BLaER1 treated with 17β-estradiol and CSF1 and Interleukin-3, amounts not matched to agents 10 nM and 100 nM (cell line): ENCODE measurements at regions not wholly inside any gene's neighbourhood (a gene's known extent, or its start where the extent isn't known, plus 50 kb on each side); places are given as distances from the start of the nearest gene placed in this dataset.

Experiments
- H3K27ac ChIP-seq, 11 experiments: shearing (Covaris generic); formaldehyde crosslinking; 2 replicates each; pipeline ENCODE4 v1.8.1; 2022
- H3K27me3 ChIP-seq, 11 experiments: shearing (Covaris generic); formaldehyde crosslinking; 2 replicates each; pipeline ENCODE4 v1.8.1; 2022
- H3K36me3 ChIP-seq, 11 experiments: shearing (Covaris generic); formaldehyde crosslinking; 2 replicates each; pipeline ENCODE4 v1.8.1; 2022
- H3K4me1 ChIP-seq, 10 experiments: shearing (Covaris generic); formaldehyde crosslinking; 2 replicates each; pipeline ENCODE4 v1.8.1; 2022
- H3K4me2 ChIP-seq, 11 experiments: shearing (Covaris generic); formaldehyde crosslinking; 2 replicates each; pipeline ENCODE4 v1.8.1; 2022
- H3K4me3 ChIP-seq, 10 experiments: shearing (Covaris generic); formaldehyde crosslinking; 2 replicates each; pipeline ENCODE4 v1.8.1; 2022
- H3K9ac ChIP-seq, 11 experiments: shearing (Covaris generic); formaldehyde crosslinking; 2 replicates each; pipeline ENCODE4 v1.8.1; 2022
- H3K9me3 ChIP-seq, 11 experiments: shearing (Covaris generic); formaldehyde crosslinking; replicated peaks in 1 of 11; 2 replicates each; pipeline ENCODE4 v1.8.1; 2022
- H4K20me1 ChIP-seq, 11 experiments: shearing (Covaris generic); formaldehyde crosslinking; 2 replicates each; pipeline ENCODE4 v1.8.1; 2022
- Cebpa-rat ChIP-seq, 11 experiments: shearing (Covaris generic); IDR thresholded peaks; 2 replicates each; pipeline ENCODE4 v1.8.1; 2022

- Histone ChIP-seq H3K4me2 (no peak overlapping the region), H3K27me3 (no peaks in the 10 kb centered on the region), H3K4me3 (no peak overlapping the region), H3K9ac (no peak overlapping the region), H3K27ac (no peak overlapping the region), H3K9me3 (no peaks in the 10 kb centered on the region), H4K20me1 (no peaks in the 10 kb centered on the region), H3K4me1 (no peaks in the 10 kb centered on the region), H3K36me3 (no peaks in the 10 kb centered on the region)
- TF ChIP-seq Cebpa-rat (IDR thresholded peaks at IDR 0.05) = peak in 3 of 11 experiments; percentile 29 to 52 (median 31); a peak in 3 of 22 replicates
These were observed 355.7 kb upstream of the AKR1E2 start for GRCh38 chr10:4470231-4470835.

- TF ChIP-seq Cebpa-rat (IDR thresholded peaks at IDR 0.05) = no peak
- H3K27me3 ChIP-seq = no peaks in the 10 kb centered on the region
- no peaks in the 10 kb centered on the region for H4K20me1 ChIP-seq
- H3K4me2 ChIP-seq = no peak overlapping the region
- H3K4me1 ChIP-seq = no peaks in the 10 kb centered on the region
- H3K9ac ChIP-seq = no peak overlapping the region
- no peak overlapping the region for H3K4me3 ChIP-seq
- no peaks in the 10 kb centered on the region; a peak in 1 of 22 replicates for H3K9me3 ChIP-seq
- H3K36me3 ChIP-seq = no peaks in the 10 kb centered on the region
- H3K27ac ChIP-seq = no peak overlapping the region
These were observed 358.5 kb upstream of the AKR1E2 start for GRCh38 chr10:4467481-4467880.

DNA sequence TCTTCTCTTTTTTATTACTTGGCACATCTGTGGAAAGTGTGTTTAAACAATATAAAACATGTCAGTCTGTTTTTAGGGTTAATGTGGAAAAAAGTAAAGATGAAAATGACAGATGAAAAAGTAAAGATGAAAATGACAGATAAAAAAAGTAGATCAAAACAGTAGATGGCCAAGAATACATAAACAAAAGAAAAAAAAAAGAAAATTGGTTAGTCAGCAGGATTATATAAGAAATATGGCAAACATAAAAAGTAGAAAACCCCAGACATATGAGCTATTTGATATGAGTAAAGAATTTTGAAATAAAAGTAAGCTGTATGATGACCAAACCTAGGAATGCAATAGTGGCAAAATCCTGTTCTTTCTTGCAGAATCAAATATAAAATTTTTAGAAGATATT, 365.7 kb upstream of the AKR1E2 start:
- H3K4me3 ChIP-seq = no peak overlapping the region

DNA sequence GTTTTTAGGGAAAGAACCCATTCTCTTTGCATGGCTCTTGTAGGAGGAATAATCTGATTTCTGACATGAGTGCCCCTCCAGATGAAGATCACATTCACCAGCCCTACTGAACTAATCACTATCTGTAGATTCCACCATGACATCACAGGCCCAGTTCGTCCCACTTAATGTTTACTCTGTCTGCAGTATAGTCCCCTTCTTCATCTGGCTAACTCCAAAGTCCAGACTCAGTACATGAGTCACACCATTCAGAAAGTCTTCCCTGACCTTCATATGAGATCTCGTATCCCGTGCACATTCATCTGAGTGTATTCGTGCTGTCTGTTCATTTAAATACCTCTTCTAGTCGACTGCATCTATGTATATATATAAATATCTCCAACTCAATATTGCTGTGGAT, 366.5 kb upstream of the AKR1E2 start:
- no peaks in the 10 kb centered on the region; a peak in 1 of 22 replicates for H3K9me3 ChIP-seq
- H3K9ac ChIP-seq = no peak overlapping the region
- H3K4me3 ChIP-seq = no peak overlapping the region
- no peaks in the 10 kb centered on the region; a peak in 1 of 22 replicates for H3K27me3 ChIP-seq
- H3K27ac ChIP-seq = no peak overlapping the region
- no peaks in the 10 kb centered on the region for H3K36me3 ChIP-seq
- H3K4me1 ChIP-seq = no peaks in the 10 kb centered on the region
- no peaks in the 10 kb centered on the region for H4K20me1 ChIP-seq
- H3K4me2 ChIP-seq = no peak overlapping the region
- TF ChIP-seq Cebpa-rat (IDR thresholded peaks at IDR 0.05) = no peak

More for the DNA sequence above, 365.7 kb upstream of the AKR1E2 start:
- no peaks in the 10 kb centered on the region for H3K4me1 ChIP-seq
- no peaks in the 10 kb centered on the region for H3K36me3 ChIP-seq
- H3K4me2 ChIP-seq = no peak overlapping the region
- no peaks in the 10 kb centered on the region; a peak in 1 of 22 replicates for H3K9me3 ChIP-seq
- no peak overlapping the region for H3K9ac ChIP-seq
- H4K20me1 ChIP-seq = no peaks in the 10 kb centered on the region
- H3K27me3 ChIP-seq = no peaks in the 10 kb centered on the region; a peak in 1 of 22 replicates
- no peak overlapping the region for H3K27ac ChIP-seq
- TF ChIP-seq Cebpa-rat (IDR thresholded peaks at IDR 0.05) = no peak

DNA sequence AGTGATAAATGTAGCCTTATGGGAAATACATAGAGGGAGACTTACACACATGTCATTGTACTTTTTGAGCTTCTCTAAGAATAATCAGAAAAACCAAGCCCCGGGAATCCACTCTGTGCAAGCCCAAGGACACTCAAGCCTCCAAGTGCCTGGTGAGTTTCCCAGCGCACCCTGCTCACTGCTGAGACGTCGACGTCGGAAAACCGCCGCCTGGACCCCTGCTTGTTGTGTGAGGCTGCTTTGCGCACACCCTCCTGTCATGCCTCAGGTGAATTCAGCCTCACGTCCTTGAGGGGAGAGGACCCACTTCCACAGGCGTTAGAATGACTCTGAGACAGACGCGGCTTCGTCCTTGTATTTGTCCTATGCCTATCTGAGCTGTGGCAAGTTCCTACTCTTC, 368.4 kb upstream of the AKR1E2 start:
- Histone ChIP-seq H3K4me2 (no peak overlapping the region), H3K9ac (no peak overlapping the region), H3K9me3 (no peaks in the 10 kb centered on the region; a peak in 1 of 22 replicates), H3K4me1 (no peaks in the 10 kb centered on the region), H4K20me1 (no peaks in the 10 kb centered on the region), H3K27me3 (no peaks in the 10 kb centered on the region; a peak in 1 of 22 replicates), H3K36me3 (no peaks in the 10 kb centered on the region), H3K4me3 (no peak overlapping the region), H3K27ac (no peak overlapping the region)
- no peak for TF ChIP-seq Cebpa-rat (IDR thresholded peaks at IDR 0.05)

DNA sequence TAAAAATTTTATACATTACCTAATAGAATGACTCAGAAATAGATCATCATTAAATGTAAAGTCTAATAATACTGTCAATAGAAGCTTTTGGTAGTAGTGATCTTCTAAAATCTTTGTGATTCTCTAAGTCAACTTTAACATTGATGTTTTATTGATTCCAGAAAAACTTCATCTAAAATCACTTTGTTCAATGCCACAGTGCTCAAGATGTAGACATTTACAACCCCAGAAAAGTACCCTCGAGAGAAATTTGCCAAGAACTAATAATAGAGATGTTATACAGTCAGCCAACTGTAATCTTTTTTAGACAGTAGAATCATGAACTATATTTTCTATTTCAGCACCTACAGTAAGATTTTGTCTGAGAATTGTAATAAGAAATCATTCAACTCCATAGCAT, 369.2 kb upstream of the AKR1E2 start:
- H3K4me2 ChIP-seq = no peak overlapping the region
- no peaks in the 10 kb centered on the region; a peak in 1 of 22 replicates for H3K27me3 ChIP-seq
- no peaks in the 10 kb centered on the region; a peak in 1 of 20 replicates for H3K4me1 ChIP-seq
- no peaks in the 10 kb centered on the region for H3K9me3 ChIP-seq
- H3K9ac ChIP-seq = no peak overlapping the region
- no peak for TF ChIP-seq Cebpa-rat (IDR thresholded peaks at IDR 0.05)
- H3K36me3 ChIP-seq = no peaks in the 10 kb centered on the region
- H3K27ac ChIP-seq = no peak overlapping the region
- H3K4me3 ChIP-seq = no peak overlapping the region
- no peaks in the 10 kb centered on the region for H4K20me1 ChIP-seq

DNA sequence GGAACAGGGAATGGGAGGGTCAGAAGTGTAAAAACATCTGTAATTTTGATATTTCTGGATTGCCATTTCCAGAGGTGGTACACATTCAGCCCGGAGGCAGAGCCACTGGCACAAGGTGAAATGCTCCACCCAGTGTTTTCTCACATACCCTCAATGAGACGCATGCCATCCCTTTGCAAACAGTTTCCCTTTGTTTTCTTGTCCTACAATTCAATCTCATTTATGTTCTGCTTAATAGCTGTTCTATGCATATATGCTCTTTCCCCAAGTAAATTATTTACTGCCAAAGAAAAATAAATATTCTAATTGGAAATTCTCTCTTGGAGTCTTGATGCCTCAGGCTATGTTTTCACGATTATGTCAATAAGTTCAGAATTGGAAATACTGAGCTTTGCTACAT, 369.7 kb upstream of the AKR1E2 start:
- Histone ChIP-seq H3K27me3 (no peaks in the 10 kb centered on the region; a peak in 1 of 22 replicates), H3K9me3 (no peaks in the 10 kb centered on the region), H3K36me3 (no peaks in the 10 kb centered on the region), H3K4me1 (peaks cover 0 to 4% (median 0%) of the 10 kb centered on the region in 10 experiments; a peak in 9 of 20 replicates), H4K20me1 (no peaks in the 10 kb centered on the region), H3K4me3 (no peak overlapping the region), H3K4me2 (no peak overlapping the region), H3K9ac (no peak overlapping the region), H3K27ac (no peak overlapping the region)
- no peak for TF ChIP-seq Cebpa-rat (IDR thresholded peaks at IDR 0.05)

DNA sequence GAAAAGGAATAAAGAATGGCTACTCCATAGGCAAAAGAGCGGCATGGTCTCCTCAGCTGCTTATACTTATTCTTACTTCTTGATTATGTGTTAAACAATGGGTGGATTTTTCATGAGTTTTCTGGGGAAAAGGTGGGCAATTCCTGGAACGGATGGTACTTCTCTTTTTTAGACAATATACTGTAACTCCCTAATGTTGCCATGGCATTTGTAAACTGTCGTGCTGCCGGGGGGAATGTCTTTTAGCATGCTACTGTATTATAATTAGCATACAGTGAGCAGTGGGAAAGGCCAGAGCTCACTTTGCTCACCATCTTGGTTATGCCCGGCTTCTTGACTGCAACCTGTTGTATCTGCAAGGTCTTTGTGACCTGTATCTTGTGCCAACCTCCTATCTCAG, 372.1 kb upstream of the AKR1E2 start:
- TF ChIP-seq Cebpa-rat (IDR thresholded peaks at IDR 0.05) = no peak

DNA sequence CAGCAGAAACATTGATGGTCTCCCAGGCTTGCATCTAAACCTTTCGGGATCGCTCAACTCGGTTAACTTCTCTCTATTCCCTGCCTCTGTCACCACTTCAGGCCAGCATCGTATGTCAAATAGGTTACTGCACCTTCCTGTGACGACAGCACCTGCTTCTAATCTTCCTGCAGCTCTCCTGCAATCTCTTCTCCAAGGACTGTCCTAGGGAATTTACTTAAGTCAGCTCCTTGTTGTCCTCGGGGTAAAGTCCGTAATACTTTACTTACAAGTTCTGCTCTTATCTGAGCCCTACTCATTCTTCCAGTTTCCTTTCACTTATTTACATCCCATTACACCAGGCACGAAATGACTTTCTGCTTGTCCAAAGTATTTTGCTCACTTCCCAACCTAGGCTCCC, 372.7 kb upstream of the AKR1E2 start:
- TF ChIP-seq Cebpa-rat (IDR thresholded peaks at IDR 0.05) = no peak

More for the DNA sequence above, 372.1 kb upstream of the AKR1E2 start:
- H3K4me3 ChIP-seq = no peak overlapping the region
- no peaks in the 10 kb centered on the region for H3K36me3 ChIP-seq
- no peaks in the 10 kb centered on the region for H3K9me3 ChIP-seq
- H3K27me3 ChIP-seq = no peaks in the 10 kb centered on the region; a peak in 1 of 22 replicates
- no peaks in the 10 kb centered on the region for H4K20me1 ChIP-seq
- H3K27ac ChIP-seq = no peak overlapping the region
- no peak overlapping the region for H3K9ac ChIP-seq
- peaks cover 0 to 16% (median 6%) of the 10 kb centered on the region in 10 experiments; a peak in 11 of 20 replicates for H3K4me1 ChIP-seq
- no peak overlapping the region for H3K4me2 ChIP-seq

More for the DNA sequence above, 372.7 kb upstream of the AKR1E2 start:
- H4K20me1 ChIP-seq = no peaks in the 10 kb centered on the region
- no peak overlapping the region for H3K4me3 ChIP-seq
- H3K4me2 ChIP-seq = no peak overlapping the region
- H3K36me3 ChIP-seq = no peaks in the 10 kb centered on the region
- no peaks in the 10 kb centered on the region for H3K9me3 ChIP-seq
- no peak overlapping the region for H3K27ac ChIP-seq
- no peak overlapping the region for H3K9ac ChIP-seq
- H3K4me1 ChIP-seq = peaks cover 0 to 16% (median 6%) of the 10 kb centered on the region in 10 experiments; a peak in 11 of 20 replicates
- no peaks in the 10 kb centered on the region; a peak in 1 of 22 replicates for H3K27me3 ChIP-seq
